ENCODE measurements at regions not wholly inside any gene's neighbourhood (a gene's known extent, or its start where the extent isn't known, plus 50 kb on each side); places are given as distances from the start of the nearest gene placed in this dataset.

DNA sequence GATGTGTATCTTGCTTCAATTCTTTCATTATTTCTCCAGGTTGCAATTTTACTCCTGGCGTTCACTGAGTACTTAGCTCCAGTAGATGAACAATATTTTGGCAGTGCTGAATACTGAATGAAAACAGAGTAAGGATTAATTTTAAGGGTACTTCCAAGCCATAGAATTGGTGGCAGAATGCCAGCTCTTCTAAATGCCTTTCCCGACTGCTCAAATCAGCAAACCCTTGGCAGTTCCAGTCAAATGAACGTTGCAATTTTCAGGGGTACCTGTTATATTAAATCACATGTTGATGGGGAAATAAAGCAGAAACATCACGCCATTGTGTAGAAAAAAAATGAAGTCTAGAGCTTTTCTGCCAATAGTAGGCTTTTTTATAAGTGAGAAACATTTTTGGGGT lies 282.4 kb upstream of the RPS23 start:
- no peak for DNase-seq (ENCODE audit: low spot score)
- TF ChIP-seq, protein P1, sequence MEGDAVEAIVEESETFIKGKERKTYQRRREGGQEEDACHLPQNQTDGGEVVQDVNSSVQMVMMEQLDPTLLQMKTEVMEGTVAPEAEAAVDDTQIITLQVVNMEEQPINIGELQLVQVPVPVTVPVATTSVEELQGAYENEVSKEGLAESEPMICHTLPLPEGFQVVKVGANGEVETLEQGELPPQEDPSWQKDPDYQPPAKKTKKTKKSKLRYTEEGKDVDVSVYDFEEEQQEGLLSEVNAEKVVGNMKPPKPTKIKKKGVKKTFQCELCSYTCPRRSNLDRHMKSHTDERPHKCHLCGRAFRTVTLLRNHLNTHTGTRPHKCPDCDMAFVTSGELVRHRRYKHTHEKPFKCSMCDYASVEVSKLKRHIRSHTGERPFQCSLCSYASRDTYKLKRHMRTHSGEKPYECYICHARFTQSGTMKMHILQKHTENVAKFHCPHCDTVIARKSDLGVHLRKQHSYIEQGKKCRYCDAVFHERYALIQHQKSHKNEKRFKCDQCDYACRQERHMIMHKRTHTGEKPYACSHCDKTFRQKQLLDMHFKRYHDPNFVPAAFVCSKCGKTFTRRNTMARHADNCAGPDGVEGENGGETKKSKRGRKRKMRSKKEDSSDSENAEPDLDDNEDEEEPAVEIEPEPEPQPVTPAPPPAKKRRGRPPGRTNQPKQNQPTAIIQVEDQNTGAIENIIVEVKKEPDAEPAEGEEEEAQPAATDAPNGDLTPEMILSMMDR (conservative IDR thresholded peaks at IDR 0.05; ENCODE audit: low read depth) = no peak
- ChIA-PET POLR2A (ENCODE audit: low non-redundant PET) (no interaction called here), CTCF (interaction anchor here (0.6 to 0.7 kb wide), 2 partner anchors 922 to 1041 kb away, joined by 3 to 4 read pairs; no protein-coding TSS in a partner anchor)
- no peak overlapping the region for H3K27ac ChIP-seq

DNA sequence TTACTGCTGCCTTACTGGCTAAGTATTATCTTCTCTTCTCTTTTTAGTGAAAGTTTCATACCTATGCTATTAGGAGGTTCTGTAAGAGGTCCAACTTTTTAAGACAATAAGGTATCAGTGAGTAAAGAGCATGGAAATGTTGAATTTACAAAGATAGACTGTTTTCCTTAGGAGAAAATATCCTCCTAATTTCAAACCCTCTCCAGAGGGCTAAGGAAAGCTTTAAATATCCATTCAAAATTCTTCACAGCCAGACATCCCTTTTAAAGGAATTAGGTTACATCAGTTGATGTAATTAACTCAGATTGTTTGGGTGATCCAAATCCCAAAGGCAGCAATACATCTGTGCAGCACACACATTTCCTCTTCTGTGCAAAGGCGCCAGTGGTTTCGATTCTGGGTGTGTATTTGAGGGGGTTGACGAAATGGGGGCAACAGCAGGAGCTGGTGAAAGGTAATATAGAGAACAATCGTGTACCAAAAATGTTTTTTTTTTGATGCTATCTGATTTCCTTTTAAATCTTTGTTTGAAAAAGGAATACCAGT lies 273.8 kb upstream of the RPS23 start:
- no peak overlapping the region for H3K27ac ChIP-seq
- no peak for DNase-seq (ENCODE audit: low spot score)
- CTCF ChIA-PET = no interaction called here
- POLR2A ChIA-PET (ENCODE audit: low non-redundant PET) = no interaction called here
- TF ChIP-seq, protein P1 (conservative IDR thresholded peaks at IDR 0.05; ENCODE audit: low read depth) = no peak

DNA sequence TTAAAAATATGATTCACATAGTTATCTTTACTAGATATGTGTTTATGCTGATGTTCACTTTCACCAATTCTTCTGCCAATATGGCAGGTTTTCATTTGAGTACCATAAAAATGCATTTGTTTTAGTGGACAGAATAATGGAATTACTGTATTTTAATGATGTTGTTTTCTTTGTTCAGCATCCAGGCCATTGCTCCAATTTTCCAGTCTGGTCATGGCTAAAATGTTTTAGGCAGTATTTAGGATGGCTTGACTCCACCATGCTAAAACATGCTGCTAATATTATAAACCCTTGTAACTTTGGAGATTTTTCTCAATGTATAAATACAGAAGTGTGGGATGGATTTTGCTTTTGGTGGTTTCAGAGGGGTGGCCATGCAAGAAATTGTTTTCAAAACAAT lies 273.0 kb upstream of the RPS23 start:
- no peak for DNase-seq (ENCODE audit: low spot score)
- POLR2A ChIA-PET (ENCODE audit: low non-redundant PET) = no interaction called here
- CTCF ChIA-PET = interaction anchor here (0.6 to 0.7 kb wide), 2 partner anchors 12 to 252 kb away, joined by 3 to 7 read pairs; no protein-coding TSS in a partner anchor
- TF ChIP-seq, protein P1 (conservative IDR thresholded peaks at IDR 0.05; ENCODE audit: low read depth) = no peak
- no peak overlapping the region for H3K27ac ChIP-seq

DNA sequence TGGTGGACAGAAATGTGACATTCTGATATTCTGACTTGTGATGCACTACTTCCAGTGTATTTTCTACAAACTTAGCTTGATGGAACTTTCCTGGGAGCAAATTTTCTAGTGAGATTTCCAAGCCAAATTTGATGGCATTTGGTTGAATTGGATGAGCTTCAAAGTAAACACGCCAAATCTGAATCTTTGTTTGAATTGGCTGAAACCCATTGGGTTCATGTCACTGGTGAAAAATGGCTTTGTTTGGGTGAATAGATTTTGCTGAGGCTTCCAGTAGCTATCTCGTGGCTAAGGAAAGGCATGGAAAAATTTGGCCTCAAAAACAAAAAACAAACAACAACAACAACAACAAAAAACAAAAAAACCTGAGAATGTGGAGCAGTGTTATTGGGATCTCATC lies 271.1 kb upstream of the RPS23 start:
- CTCF ChIA-PET = no interaction called here
- DNase-seq (ENCODE audit: low spot score) = no peak
- no peak overlapping the region for H3K27ac ChIP-seq
- POLR2A ChIA-PET (ENCODE audit: low non-redundant PET) = no interaction called here
- TF ChIP-seq, protein P1 (conservative IDR thresholded peaks at IDR 0.05; ENCODE audit: low read depth) = no peak

DNA sequence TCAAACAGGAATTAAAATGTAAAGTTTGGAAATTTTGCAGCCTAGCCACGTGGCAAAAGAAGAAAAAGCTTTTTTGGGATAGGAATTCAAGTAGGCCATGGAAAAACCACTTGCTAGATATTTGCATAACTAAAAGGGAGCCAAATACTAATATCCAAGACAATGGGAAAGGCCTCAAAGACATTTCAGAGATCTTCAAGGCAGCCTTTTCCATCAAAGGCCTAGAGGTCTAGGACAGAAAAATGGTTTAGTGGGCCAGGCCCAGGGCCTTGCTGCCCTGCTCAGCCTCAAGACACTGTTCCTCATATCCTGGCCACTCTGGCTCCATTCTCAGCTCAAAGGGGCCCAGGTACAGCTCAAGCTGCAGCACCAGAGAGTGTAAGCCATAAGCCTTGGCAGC lies 265.9 kb upstream of the RPS23 start:
- TF ChIP-seq, protein P1 (conservative IDR thresholded peaks at IDR 0.05; ENCODE audit: low read depth) = no peak
- POLR2A ChIA-PET (ENCODE audit: low non-redundant PET) = no interaction called here
- no peak overlapping the region for H3K27ac ChIP-seq
- CTCF ChIA-PET = no interaction called here
- no peak for DNase-seq (ENCODE audit: low spot score)

DNA sequence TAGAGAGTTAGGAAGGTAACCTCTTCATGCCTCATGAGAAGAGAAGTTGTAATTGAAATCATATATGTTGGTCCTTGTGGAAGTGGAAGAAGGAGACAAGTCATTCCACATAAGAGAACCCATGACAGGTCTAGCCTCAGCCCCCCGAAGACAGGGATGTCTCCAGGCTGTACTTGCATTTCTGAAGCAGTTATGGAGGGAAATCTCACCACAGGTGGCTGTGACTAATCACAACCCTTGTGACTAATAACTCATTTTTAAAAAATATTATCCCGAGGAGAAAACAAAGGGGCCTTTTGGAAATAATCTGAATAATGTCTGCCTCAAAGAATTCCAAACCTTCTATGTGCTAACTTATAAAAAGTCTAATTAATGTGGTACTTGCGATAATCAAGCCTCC lies 262.1 kb upstream of the RPS23 start:
- DNase-seq (ENCODE audit: low spot score) = no peak
- ChIA-PET CTCF (no interaction called here), POLR2A (ENCODE audit: low non-redundant PET) (no interaction called here)
- no peak overlapping the region for H3K27ac ChIP-seq
- TF ChIP-seq, protein P1 (conservative IDR thresholded peaks at IDR 0.05; ENCODE audit: low read depth) = no peak
